ENCODE measurements at regions not wholly inside any gene's neighbourhood (a gene's known extent, or its start where the extent isn't known, plus 50 kb on each side); places are given as distances from the start of the nearest gene placed in this dataset.
"Not testable (repeated sequence)": the region's sequence is repeated elsewhere in the genome, so short reads cannot be mapped to it uniquely, and the experiment has no call there.

DNA sequence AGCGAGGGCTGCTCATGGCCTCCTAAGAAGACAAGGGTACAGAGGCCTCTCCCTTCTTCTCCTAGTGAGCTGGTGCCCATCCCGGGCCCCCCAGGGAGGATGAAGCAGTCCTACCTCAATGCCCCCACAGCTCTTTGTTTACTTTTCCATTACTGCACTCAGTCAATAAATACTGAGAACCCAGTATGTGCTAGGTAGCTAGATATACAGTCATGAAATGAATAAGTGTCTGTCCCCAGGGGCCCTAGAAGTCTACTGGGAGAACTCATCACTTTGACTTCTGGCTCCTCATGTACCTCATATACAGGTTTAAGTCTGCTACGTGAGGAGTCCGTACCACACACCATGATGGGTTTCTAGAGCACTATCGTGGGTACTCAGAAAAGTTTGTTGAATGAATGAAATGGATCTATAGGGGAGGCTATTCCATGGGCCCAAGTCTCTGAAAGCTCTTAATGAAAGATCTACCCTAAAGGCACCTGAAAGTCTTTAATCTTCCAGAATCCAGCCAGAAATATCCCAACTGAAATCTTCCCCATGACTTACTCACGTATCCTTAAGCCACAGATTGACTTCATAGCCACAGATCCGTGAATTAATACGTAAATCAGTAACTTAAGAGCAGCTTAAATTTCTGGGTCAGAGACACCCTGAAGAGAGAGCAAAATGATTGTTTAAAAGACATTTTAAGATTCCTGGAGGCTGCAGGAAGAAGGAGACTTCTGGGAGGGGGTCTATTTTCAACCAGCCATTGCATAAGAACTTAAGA is 51.6 kb upstream of the POMP start:
- DNase-seq (ENCODE audit: low spot score) = no peak

DNA sequence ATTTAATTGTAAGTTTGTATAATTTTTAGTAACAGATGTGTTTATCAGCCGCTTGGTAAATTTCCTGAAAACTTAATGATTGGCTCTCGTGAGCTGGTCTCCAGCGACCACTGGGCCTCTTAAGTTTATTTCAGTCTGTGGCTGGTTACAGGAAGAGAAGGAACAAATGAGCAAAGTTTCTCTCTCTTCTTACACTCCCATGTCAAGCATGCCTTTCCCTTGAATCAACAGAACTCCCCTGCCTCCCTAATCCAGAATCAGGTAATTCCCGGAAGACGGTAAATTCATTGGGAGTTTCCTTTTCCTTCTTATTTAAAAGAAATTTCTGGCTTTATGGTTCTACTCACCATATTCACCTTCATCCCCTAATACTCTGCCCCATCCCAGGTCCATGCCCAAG is 52.5 kb upstream of the POMP start:
- no peak for DNase-seq (ENCODE audit: low spot score)

DNA sequence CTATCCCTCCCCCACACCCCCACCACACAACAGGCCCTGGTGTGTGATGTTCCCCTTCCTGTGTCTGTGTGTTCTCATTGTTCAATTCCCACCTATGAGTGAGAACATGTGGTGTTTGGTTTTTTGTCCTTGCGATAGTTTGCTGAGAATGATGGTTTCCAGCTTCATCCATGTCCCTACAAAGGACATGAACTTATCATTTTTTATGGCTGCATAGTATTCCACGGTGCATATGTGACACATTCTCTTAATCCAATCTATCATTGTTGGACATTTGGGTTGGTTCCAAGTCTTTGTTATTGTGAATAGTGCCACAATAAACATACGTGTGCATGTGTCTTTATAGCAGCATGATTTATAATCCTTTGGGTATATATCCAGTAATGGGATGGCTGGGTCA is 53.8 kb upstream of the POMP start:
- not testable (repeated sequence) for DNase-seq (ENCODE audit: low spot score)

DNA sequence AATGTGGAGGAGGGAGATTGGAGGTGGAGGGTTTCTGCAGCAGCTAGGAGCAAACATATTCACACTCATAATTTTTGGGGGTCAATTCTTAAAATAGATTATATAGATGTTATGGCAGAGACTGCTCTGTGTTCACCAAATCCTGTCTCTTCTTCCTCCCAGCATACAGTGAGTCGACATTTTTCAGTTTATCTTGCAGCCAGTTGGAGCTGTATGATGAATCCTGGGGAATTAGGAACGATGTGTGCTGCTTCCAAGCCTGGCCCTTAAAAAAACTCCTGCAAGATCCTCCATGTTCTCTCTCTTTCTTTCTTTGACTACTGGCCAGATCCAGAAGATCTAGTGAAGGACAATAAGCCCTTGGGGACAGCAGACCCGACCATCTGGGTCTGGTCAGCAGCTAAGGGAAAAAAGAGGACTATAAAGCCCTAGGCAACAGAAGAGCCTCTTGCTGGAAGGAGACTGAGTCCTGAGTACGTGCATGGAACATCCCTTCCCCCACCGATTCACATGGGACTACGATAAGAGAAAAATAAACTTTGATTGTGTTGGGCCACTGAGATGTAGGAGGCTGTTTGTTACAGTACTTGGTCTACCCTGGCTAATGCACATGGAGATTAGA is 55.8 kb upstream of the POMP start:
- DNase-seq (ENCODE audit: low spot score) = no peak

DNA sequence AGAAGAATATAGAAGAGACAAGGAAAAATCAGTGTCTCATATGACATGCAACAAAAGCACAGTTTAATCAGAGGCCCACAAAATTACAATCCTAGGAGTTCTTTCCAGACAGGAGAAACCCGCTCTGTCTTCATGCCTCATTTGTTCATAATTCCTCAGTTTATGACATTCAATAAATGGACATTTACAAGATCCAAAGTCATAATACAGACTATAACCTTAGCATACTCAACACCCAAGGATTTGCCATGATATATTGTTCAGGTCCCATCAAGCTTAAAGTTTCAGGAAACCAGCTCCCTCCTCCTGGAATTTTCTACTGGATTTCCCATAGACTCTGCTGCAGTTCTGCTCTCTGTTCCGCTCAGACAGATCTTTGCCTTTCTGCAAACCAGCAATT is 56.4 kb upstream of the POMP start:
- DNase-seq (ENCODE audit: low spot score) = no peak

DNA sequence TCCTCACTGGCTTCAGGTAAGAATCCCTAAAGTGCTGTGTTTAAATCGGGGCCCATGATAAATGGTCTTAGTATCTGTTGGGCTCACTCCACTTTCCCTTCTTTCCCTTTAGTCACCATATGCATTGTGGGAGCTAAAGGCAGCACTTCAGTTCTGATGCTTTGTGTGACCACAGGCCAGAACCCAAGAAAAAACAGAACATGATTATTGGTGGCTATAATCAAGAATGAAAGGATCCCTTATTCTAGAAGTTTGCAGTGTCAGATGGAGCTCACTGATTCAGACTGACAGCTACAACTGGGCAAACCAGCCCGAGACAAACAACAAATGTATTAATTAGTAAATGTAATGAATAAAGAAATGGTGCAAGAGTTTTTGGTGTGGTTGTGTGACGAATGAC is 57.3 kb upstream of the POMP start:
- no peak for DNase-seq (ENCODE audit: low spot score)

DNA sequence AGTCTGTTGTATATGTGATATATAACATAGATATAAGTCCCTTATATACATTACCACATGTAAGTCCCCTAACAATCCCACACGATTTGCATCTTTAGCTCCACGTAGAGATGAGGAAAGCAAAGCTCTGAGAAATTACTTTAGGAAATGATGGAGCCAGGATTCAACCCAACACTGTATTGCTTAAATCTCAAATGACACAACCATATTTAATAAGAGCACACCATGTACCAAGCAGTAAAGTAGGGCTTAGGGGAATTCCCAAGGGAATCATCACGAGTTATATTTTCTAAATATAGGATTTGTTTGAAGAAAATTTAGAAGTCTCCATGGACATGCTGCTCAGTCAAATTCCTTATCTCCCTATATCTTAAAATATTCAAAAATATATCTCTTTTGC is 61.3 kb upstream of the POMP start:
- no peak for DNase-seq (ENCODE audit: low spot score)

DNA sequence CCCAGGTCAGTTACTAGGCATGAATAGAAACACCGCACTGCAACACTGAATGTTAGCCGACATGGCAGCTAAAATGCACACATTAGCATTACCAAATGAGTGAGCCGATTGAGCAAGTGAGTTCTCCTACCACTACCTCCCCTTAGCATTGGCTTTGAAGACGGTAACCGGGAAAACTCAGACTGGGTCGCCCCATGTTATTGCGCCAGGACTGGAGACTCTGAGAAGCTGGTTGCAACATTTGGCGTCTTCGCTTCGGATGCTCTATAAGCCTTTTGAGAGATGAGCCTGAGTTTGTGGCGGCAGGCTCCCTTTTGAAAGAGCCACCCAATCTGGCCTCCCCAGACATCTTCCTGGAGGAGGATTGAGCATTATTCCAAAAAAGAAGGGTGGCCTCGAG is 68.5 kb upstream of the POMP start:
- DNase-seq (ENCODE audit: low spot score) = no peak

DNA sequence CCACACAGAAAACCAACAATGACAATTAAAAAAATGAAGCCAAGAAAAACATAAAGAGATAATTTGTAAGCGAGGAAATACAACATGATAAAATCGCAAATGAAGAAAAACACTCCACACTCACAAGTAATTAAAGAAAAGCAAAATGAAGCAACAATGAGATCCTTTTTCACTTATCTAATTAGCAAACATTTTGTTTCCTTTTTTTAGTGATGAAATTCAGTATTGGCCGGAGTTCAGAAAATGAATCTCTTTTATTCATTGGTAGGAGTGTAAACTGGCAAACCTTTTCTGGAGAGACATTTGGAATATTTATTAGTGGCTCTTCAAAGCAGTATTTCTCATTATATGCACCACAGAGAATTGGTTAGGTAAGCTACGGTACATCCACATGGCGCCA is 70.6 kb upstream of the POMP start:
- no peak for DNase-seq (ENCODE audit: low spot score)

DNA sequence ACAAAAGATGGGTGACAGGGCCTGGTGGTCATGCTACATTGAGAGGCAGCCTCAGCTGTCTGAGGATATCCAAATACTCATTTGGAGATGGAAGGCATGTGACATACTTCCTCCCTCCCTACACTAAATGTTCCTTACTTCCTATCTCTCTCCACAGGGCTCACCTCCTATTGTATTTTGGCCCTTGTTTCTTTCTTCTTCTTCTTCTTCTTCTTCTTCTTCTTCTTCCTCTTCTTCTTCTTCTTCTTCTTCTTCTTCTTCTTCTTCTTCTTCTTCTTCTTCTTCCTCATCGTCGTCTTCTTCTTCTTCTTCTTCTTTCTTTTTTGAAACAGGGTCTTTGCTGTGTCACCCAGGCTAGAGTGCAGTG is 71.8 kb upstream of the POMP start:
- DNase-seq (ENCODE audit: low spot score) = no peak

DNA sequence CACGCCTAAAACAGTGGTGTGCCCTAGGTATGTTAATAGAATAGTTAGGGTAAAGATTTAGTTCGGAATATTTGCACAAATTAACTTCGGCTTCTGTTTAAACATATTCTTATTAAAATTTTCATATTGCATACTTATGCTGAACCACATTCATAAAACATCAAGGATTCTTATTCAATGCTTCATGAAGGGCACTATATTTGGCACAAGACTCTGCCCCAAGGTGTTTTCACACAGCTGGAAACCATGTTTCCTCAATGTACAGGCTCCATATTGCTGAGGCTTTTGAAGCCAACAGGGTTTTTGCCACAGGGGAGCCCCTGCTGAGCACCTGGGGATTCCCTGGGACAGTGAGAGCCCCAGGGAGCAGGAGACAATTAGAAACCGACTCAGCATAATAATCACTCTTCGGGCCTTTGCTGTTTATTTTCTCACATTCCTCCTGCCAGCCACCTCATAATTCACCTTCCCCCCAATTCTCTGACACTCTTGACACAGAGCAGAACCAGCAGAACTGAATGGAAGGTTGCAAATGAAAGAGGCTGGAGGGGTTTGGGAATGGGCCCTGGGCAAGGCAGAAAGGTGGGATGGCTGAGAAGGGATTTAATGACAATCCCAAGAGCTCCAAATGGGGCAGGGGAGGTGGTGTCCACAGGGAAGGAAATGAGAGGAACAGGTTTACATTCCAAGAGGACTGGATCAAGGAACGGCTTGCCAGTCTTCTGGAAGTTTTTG is 72.3 kb upstream of the POMP start:
- DNase-seq (ENCODE audit: low spot score) = no peak

DNA sequence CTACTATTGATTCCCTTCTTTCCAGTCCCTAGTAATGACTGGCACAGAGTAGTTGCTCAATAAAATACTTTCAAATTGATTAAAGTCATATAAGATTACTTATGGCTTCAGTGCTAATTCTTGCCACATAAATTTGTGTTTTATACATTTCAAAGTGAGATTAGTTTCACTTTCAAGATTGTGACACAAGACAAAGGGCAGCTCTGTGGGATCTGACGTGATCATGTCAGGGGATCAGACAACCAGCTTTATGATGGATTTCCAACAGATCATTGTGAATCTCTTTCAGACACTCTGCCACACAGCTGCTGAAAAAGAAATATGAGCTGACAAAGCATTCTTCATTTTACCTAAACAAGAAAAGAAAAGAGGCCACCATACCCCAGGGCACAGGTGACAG is 73.4 kb upstream of the POMP start:
- no peak for DNase-seq (ENCODE audit: low spot score)

DNA sequence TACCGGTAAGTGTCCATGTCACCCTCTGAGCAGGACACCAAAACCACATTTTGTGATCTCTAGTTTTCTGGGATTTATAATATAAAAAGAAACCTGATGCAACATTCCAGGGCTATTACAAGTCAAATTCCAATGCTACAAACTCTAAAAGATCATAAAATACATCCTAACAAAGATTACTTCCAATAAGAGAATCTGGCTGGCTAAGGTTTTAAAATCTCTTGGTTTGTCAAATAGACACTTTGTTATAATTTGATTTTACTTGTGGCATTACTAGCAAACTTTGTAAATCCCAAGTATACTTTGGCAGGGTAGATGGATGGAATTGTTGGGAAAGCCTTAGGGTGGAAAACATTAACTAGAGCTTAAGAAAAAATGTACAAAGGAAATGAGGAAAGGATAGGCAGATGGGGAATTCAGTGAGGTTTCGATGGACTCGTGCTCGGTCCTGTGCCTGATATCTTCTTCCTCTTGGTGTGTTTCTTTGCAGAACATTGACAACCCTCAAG is 74.0 kb upstream of the POMP start:
- DNase-seq (ENCODE audit: low spot score) = no peak

DNA sequence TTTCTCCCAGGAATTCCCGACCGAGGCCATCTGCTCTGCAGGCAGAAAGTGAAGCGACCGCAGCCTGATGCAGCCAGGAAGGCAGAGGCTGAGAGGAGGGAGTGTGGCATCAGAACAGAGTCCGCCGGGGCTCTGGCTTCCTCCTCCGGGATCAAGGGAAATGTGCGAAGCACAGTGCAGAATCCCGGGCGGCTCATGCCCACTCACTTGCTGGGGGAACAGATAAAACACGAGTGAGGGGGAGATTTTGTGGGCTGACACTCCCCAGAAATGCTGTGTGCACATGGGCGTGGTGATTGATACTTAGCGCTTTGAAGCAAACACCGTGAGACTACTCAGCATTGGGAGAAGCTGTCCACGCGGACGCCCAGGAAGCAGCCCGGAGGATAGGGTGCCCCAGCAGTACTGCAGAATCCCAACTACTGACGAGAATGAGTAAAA is 75.3 kb upstream of the POMP start:
- no peak for DNase-seq (ENCODE audit: low spot score)

DNA sequence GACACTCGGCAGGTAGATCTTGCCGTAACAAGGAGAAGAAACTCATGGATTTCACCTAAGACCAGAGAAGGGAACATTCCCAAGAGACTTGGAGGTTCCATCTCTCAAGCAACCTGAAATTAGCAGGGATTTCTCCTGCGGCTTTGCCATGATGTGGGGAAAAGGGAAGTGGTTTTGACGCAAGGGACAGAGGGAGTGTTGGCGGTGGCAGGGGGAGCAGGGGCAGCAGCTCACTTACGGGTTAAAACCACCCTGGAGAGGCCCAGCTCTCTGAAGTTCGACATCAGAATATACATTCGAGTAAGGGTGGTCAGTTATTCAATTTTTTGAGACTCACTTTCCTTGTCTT is 76.1 kb upstream of the POMP start:
- DNase-seq (ENCODE audit: low spot score) = no peak

DNA sequence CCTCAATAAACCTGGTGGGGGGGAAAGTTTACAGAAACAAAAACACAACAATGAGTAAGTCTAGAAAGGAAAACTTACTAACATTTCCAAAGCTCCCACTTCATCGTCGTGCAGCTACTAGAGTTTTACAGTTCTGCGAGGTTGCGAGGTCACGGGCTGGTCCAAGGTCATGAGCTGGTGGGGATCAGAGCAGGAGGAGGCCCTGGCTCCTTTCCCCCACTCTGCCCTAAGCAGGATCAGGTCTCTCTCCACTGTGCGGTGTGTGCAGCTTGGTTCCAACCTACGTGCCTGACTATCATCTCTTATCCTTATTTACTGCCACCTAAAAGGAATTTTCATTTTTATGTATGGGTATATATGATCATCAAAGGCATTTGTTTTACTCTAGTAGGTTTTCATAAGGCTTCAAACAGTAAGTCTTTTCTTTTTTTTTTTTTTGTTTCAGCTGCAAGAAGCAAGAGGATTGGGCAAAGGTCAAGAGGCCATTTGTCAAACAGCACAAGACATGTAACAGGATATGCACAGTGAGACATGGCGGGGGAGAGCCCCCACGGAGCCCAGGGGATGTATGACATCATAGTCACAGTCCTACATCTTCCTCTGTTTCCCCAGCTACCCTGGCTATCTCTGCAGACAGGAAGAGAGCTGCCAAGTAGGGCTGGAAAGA is 76.6 kb upstream of the POMP start:
- peak; percentile 68 for DNase-seq (ENCODE audit: low spot score)

DNA sequence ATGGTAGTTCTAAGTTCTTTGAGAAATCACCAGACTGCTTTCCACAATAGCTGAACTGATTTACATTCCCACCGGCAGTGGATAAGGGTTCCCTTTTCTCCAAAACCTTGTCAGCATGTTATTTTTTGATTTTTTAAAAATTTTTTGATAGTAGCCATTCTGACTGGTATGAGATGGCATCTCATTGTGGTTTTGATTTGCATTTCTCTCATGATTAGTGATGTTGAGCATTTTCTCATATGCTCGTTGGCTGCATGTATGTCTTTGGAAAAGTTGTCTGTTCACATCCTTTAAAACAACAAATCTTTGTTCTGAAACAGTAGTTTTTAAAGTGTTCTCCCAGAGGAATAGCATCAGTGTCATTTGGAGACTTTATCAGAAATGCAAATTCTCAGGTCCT is 77.5 kb upstream of the POMP start:
- no peak for DNase-seq (ENCODE audit: low spot score)

DNA sequence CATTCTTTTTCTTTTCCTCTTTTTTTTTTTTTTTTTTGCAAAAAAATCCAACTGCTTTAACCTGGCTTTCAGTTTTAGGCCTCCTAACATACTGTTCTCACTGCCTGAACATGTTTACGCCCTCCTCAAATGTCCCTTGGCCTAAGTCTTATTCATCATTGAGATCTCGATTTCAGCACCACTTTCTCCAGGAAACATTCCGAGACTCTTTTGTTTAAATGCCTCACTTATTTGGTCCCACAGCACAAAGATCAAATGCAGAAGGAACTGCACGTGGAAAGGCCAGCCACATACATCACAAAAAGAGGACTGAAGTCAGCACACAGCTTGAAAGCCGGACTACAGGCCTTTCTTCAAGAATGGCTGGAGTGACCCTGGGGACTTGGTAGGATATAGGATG is 79.2 kb upstream of the POMP start:
- DNase-seq (ENCODE audit: low spot score) = no peak

DNA sequence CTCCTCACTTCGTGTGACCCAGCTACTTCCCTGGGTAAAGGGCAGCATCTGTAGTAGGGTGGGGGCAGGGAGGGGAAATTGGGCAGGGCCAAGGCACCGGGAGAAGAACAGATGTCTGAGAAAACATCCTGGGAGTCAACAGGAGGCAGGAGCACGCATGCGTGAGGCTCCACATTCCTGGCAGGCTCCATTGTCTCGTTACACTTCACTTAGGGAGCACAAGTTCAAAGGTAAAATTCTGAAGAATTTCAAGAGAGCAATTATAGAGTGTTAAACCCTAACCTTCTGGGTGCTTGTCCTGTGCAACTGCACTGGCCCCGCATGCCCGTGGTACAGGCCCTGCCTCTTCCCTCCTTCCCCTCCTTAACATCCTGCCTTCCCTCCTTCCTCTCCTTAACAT is 79.6 kb upstream of the POMP start:
- DNase-seq (ENCODE audit: low spot score) = no peak

DNA sequence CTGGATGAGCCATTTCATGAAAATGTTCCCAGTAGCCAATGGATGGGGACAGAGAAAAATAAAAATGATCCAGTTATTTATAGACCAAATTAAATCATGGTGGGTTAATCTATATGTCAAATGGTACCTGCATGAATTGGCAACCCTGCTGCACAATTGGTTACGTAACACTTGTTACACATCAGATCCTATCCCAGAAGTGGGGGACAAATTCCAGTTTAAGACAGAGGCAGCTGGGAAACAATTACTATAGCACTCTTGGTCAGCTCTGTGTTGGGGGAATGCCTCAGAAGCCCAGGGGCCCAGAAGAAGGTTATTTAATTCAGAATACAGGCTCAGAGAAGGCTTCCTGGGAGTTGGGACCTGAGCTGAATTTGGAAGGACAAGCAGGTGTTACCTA is 81.1 kb upstream of the FLT1 start:
- no peak for DNase-seq (ENCODE audit: low spot score)

DNA sequence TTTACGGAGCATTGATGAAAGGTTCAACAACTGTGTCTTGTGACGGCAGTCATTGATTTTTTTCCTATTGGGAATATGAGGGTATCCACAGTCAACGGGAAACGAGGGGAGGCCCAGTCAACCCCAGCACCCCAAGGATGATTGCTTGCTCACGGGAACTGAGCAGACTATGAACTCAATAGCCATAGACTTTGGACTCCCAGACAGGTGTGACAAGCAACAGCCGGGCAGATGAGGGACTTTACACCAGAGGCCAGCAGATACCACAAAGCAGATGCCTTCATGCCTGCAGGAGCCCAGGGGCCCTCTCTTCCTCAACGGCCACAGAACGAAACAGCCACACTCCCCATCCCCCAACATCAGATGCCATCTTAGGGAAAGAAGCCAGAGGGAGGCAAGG is 80.3 kb upstream of the FLT1 start:
- DNase-seq (ENCODE audit: low spot score) = no peak

DNA sequence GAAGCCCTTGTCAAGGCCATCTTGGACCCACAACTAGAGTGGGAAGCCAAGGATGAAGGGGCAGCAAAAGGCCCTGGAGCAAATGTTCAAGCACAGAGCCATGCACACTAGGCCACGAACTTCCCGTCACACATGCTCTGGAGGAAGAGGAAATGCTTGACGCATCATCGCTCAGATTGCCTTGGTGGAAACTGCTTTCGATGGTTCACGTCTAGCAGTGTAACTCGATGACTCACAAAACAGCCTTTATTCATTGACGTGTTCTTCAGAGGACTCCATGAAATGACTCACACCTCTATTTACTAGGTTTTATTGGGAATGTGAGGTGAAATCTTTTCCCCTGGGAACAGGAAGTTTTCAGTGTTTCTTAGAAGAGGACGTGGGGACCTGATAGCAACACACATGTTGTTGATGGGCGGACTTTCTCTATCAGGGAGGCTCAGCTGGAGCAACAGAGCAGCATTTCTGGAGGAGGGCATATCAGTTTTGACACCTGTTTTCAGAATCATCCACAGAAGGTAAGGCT is 79.8 kb upstream of the FLT1 start:
- peak; percentile 99 for DNase-seq (ENCODE audit: low spot score)
